ENCODE measurements at regions not wholly inside any gene's neighbourhood (a gene's known extent, or its start where the extent isn't known, plus 50 kb on each side); places are given as distances from the start of the nearest gene placed in this dataset.
"Not testable (repeated sequence)": the region's sequence is repeated elsewhere in the genome, so short reads cannot be mapped to it uniquely, and the experiment has no call there.

DNA sequence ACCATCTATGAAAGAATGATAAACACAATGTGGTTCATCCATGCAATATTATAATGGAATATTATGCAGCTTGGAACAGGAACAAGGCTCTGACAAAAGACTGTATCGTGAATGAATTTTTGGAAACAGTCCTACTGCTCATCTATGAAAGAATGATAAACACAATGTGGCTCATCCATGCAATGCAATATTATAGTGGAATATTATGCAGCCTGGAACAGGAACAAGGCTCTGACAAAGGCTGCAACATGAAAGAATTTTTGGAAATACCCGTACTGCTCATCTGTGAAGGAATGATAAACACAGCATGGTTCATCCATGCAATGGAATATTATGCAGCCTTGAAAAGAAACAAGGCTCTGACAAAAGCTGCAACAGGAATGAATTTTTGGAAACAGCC lies 158.8 kb downstream of the CRLF2 start:
- DNase-seq, result not testable (repeated sequence)

DNA sequence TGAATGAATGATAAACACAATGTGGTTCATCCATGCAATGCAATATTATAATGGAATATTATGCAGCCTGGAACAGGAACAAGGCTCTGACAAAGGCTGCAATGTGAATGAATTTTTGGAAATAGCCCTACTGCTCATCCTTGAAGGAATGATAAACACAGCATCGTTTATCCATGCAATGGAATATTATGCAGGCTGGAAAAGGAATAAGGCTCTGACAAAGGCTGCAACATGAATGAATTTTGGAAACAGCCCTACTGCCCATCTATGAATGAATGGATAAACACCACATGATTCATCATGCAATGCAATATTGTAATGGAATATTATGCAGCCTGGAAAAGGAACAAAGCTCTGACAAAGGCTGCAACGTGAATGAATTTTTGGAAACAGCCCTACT lies 159.4 kb downstream of the CRLF2 start:
- DNase-seq, result no peak

DNA sequence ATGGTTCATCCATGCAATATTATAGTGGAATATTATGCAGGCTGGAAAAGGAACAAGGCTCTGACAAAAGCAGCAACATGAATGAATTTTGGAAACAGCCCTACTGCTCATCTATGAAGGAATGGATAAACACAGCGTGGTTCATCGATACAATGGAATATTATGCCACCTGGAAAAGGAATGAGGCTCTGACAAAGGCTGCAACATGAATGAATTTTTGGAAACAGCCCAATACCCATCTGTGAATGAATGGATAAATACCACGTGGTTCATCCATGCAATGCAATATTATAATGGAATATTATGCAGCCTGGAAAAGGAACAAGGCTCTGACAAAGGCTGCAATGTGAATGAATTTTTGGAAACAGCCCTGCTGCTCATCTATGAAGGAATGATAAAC lies 160.4 kb downstream of the CRLF2 start:
- no peak for DNase-seq

DNA sequence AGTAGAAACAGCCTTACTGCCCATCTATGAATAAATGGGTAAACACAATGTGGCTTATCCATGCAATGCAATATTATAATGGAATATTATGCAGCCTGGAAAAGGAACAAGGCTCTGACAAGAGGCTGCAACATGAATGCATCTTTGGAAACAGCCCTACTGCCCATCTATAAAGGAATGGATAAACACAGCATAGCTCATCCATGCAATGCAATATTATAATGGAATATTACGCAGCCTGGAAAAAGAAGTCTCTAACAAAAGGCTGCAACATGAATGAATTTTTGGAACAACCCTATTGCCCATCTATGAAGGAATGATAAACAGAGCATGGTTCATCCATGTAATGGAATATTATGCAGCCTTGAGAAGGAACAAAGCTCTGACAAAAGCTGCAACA lies 161.0 kb downstream of the CRLF2 start:
- no peak for DNase-seq

DNA sequence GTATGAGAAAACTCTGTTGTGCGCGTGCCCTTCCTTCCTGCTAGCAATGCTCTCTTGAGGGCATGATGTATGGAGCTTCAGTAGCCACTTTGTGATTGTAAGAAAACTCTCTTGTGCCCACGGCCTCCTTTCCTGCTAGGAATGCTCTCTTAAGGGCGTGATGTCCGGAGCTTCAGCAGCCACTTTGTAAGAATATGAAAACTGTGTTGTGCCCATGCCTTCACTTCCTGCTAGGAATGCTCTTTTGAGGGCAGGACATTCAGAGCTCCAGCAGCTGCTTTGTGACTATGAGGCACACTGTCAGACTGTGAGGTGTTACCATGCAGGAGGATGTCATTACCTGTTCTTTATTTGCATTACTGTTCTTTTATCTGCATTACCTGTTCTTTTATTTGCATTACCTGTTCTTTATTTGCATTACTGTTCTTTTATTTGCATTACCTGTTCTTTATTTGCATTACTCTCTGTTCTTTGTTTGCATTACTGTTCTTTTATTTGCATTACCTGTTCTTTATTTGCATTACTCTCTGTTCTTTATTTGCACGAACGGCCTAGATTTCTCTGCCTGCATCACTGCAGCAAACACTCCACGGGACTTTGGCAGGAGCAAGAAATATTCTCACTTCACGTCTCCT lies 166.7 kb downstream of the CRLF2 start:
- no peak for DNase-seq

DNA sequence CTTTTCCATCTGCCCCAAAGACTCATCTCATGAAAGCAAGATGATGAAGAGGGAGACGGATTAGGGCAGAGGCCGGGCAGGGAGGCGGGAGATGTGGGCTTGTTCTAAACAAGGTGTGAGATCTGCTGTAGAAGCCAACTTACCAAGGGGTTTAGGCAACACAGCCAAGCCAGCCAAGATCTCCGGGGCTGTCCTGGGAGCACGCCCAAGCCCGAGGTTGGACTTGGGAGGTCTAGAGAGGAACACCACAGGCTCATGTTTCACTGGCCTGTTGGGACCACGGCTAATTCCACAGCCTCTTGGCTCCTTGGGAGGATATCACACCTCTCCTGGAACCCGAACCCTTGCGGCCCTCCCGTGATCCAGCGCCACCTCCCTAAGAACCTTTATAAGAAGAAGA lies 171.4 kb downstream of the CRLF2 start:
- DNase-seq, result no peak

DNA sequence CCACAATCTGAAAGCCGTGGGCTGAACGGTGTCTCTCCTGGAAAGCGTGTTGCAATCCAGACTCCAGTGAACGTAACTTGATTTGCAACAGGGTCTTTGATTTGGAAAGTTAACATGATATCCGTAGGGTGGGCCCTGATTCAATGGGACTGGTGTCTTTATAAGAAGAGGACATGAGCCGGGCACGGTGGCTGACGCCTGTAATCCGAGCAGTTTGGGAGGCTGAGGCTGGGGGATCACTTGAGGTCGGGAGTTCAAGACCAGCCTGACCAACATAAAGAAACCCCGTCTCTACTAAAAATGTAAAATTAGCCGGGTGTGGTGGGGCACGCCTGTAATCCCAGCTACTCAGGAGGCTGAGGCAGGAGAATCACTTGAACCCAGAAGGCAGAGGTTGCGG lies 176.5 kb downstream of the CRLF2 start:
- not testable (repeated sequence) for DNase-seq

DNA sequence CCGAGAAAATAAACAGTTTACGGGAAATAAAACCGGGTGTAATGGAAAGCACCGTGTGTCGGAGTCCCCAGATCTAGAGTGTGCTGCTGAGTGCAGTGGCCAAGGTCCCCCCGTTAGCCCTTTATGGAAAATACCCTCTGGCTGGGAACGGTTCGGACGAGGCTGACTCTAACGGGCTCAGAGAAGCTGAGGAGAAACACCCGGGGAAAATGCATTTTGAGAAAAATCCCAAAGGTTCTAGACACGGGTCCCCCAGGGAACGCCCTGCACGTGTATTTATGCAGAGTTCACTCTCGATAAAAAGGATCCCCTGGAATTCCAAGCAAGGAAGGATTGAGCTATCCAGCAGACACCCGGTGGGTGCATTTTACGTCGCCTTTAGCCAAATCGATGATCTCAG lies 177.2 kb downstream of the CRLF2 start:
- DNase-seq, result no peak

DNA sequence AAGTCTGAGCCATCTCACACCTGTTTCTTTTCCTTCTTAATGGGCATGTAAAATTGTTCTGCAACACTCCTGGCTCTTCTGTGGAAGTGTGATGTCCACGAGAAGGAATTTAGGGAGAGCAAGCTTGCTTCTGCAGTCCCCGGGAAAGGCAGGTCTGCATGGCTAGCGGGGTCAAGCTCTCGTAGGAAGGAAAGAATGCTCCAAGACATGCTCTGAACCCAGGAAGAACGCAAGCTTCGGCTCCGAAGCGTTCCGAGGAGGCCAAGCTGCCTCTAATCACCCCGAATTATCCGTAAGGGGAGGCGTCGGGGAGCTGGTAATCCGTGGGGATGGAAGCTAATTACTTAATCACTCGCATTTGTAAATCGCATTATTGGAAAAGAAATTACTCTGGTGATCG lies 177.7 kb downstream of the CRLF2 start:
- no peak for DNase-seq

DNA sequence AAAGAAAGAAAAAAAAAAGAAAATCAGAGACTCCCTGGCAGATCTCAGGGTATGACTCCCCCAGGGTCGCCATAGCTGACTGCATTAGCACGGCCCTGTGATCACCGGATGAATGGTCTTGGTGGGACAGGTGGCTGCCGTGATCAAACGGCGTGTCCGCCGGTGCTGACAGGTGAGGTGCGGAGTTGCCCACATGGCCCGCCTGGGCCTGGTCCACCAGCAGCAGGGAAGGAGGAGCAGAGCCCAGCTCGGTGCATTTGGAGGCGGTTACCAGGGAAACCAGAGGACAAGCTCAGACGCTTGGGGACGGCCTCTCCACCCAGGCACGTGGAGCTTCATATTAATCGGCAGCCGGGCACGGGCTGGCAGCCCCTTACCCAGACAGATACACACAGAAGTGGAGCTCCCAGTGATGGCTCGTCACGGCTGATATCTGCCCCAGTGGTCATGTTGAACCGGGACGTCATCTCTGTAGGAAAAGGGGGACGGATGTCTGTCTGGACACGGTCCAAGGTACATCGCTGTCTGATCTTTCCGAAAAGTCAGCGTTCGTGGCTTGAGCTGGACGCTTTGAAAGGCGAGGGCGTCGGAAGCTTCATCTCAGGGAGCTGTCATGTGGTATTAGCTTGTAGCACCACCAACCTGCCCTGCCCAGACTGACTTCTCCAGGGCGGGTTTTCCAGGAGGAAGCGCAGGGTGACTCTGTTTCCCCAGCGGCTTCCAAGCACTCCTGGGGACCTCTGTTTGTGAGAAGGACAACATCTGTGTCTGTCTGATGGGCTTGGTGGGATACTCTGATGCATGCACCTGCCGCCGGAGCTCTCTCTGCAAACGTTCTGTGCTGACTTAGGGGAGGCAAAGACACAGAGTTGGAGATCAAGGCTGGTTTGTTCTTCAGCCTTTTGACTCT lies 180.7 kb downstream of the CRLF2 start:
- DNase-seq, result no peak

DNA sequence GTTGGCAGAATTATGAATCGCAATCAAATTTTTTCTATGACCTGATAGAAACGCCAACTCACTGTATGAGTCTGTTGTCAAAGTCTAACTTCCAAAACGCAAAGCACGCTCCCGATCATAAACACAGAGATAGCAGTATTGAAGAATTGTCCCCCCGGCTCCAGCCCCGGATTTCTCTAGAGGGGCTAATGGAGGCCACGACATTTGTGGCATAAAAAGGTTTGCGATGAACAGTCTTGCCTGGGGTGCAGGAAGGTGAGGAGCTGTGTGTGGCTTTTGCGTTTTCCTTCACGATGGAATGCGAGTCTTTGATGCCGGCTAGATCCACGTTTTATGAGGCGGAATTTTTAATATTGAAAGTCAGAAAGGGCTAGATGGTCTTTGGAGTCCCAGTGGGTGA lies 183.0 kb downstream of the CRLF2 start:
- DNase-seq, result no peak

DNA sequence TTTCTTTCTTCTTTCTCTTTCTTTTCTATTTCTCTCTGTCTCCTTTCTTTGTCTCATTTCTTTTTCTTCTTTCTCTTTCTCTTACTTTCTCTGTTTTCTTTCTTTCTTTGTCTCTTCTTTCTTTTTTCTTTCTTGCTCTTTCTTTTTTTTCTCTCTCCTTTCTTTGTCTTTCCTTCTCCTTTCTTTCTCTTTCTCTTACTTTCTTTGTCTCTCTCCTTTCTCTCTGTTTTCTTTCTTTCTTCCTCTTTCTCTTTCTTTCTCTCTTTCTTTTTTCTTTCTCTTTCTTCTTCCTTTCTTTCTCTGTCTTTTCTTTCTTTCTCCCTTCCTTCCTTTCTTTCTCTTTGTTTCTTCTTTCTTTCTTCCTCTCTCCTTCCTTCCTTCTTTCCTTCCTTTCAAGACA lies 184.8 kb downstream of the CRLF2 start:
- DNase-seq, result no peak

DNA sequence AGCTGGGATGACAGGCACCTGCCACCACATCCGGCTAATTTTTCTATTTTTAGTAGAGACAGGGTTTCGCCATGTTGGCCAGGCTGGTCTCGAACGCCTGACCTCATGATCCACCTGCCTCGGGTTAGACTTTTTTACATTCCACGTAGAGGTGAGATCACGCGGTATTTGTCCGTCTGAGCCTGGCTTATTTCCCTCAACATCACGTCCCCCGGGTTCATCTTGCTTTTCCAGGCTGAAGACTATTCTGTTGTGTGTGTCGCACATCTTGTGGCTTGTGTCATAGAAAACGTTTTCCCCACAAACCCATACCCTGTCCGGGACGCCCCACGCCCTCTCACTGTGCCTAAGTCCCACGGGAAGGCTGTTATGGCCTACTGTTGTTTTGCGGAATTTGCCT lies 185.3 kb downstream of the CRLF2 start:
- DNase-seq, result no peak

DNA sequence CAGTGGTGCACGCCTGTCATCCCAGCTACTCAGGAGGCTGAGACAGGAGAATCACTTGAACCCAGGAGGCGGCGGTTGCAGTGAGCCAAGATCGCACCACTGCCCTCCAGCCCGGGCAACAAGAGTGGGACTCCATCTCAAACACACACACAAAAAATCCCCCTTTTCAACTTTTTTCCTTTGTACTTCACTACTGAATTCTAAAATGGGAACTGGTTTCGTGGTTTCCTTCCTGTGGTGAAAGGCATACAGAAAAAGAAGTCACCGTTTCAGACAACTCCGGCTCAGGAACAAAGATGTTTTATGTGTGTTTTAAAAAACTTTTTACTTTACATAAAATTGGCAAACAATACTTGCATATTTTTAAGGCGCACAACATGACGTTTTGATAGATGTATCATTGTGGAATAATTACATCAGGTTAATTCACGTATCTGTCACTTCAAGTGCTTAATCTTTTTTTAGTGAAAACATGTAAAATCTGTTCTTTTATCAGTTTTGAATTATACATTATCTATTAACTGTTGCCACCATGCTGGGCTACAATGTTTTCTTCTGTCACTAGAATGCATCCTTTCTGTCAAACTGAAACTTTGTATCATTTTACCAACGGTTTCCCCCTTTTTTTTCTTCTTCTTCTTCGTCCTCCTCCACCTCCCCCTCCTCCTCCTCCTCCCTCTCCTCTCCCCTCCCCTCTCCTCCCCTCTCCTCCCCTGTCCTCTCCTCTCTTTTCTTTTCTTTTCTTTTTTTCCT lies 186.0 kb downstream of the CRLF2 start:
- no peak for DNase-seq

DNA sequence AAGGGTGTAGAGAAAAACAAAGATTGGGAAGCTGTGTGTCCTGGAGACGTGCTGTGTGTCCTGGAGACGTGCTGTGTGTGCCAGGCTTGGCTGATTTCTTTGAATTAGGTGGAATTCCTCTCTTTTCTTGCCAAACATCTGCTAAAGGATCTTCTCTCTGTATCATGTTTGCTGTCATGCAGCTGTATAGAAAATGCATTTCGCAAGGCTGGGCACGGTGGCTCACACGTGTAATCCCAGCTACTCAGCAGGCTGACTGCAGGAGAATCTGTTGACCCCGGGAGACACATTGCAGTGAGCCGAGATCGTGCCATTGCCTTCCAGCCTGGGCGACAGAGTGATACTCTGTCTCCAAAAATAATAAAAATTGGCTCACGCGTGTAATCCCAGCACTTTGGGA lies 187.0 kb downstream of the CRLF2 start:
- DNase-seq, result no peak

DNA sequence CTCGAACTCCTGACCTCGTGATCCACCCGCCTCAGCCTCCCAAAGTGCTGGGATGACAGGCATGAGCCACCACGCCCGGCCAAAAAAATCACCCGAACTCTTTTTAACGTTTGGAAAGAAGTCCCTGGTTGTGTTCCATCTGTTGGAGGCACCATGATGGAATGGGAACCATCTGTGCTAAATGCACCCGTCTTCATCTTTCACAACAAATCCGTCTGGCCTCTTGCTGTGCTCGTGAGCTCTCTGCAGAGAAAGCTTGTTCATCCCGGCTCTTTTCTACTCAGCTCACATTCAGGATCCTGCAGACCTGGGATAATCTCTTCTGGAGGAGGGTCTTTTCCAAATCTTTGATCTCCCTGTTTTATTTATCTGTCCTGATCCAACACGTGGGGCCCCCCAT lies 188.8 kb downstream of the CRLF2 start:
- no peak for DNase-seq

DNA sequence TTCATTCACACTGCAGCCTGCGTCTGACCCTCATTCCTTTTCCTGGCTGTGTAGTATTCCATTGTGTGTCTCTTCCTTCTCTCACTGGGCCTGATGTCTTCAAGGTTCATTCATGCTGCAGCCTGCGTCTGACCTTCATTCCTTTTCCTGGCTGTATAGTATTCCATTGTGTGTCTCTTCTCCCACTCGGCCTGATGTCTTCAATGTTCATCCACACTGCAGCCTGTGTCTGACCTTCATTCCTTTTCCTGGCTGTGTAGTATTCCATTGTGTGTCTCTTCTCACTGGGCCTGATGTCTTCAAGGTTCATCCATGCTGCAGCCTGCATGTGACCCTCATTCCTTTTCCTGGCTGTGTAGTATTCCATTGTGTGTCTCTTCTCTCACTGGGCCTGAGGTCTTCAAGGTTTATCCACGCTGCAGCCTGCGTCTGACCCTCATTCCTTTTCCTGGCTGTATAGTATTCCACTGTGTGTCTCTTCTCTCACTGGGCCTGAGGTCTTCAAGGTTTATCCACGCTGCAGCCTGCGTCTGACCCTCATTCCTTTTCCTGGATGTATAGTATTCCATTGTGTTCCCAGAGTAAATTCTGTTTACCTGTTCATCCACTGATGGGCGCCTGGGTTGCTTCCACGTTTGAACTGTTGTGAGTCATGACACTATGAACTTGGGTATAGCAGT lies 191.0 kb downstream of the CRLF2 start:
- not testable (repeated sequence) for DNase-seq

DNA sequence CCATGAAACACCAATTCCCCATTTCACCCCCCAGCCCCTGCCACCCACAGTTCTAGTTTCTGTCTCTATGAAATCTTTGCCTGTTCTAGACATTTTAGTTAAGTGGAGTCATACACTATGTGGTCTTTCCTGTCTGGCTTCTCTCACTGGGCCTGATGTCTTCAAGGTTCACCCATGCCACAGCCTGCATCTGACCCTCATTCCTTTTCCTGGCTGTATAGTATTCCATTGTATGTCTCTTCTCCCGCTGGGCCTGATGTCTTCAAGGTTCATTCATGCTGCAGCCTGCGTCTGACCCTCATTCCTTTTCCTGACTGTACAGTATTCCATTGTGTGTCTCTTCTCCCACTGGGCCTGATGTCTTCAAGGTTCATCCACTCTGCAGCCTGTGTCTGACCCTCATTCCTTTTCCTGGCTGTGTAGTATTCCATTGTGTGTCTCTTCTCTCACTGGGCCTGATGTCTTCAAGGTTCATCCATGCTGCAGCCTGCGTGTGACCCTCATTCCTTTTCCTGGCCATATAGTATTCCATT lies 191.7 kb downstream of the CRLF2 start:
- DNase-seq, result no peak

DNA sequence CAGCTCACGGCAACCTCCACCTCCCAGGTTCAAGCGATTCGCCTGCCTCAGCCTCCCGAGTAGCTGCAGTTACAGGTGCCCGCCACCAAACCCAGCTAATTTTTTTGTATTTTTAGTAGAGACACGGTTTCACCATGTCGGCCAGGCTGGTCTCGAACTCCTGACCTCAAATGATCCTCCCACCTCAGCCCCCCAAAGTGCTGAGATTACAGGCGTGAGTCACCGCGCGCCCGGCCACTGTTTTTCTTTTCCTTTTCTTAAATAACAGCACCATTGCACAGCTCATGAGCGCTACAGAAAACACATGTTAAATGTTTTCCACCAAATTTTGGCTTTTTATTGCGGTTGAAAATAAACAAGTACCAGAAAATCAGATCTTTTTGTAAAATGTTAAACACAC lies 195.5 kb downstream of the CRLF2 start:
- not testable (repeated sequence) for DNase-seq

DNA sequence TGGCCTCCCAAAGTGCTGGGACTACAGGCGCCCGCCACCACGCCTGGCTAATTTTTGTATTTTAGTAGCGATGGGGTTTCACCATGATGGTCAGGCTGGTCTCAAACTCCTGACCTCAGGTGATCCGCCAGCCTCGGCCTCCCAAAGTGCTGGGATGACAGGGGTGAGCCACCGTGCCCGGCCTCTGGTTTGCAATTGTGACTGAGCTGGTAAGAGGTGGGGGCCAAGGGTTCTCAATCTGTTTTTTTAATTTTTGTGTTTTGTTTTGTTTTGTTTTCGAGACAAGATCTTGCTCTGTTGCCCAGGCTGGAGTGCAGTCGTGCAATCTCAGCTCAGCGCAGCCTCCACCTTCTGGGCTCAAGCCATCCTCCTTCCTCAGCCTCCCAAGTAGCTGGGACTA lies 196.2 kb downstream of the CRLF2 start:
- DNase-seq, result not testable (repeated sequence)

DNA sequence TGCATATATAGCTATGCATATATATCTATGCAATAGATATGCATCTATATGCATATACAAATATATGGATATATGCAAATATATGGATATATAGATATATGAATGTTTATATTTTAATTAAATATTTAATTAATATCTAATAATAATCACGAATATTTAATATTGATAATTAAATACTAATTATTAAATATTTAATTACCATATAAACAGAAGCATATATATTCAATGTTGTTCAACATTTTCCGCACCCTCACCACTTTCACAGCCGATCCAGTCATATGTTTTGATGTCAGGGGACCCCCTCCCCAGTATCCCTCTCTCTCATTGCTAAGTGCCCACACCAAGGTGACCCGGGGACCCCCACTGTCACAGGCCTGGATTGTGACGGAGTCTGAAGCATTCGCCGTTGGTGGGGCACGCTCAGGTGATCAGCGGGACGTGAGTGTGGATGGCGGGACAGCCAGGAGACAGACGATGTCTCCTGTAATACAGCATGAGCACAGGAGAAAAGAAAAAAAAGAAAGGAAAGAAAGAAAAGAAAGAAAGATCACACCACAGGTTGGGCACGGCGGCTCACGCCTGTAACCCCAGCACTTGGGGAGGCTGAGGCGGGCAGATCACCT lies 199.7 kb downstream of the CRLF2 start:
- no peak for DNase-seq

DNA sequence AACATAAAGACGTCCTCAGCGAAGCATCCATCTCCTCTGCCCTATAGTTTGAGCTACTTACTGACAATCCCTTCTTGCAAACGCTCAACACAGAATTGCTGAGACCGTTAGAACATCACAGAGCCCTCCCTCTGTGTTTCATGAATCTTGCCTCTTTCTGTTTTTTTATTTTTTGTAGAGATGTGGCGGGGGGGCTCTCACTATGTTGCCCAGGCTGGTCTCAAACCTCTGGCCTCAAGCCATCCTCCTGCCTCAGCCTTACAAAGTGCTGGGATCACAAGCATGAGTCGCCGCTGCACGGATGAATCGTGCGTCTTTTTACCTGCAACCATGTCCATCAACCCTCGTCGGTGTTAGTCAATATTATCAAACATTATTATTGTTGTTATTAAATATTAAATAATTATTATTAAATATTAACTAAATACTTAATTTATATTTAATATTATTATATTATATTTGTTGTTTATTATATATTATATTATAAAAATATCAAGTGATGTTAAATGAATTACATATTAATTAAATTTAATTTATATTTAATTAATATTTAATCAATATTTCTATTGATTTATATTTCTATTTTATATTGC lies 200.7 kb downstream of the CRLF2 start:
- no peak for DNase-seq

All from NCI-H146 (cell line).